ENCODE measurements at regions not wholly inside any gene's neighbourhood (a gene's known extent, or its start where the extent isn't known, plus 50 kb on each side); places are given as distances from the start of the nearest gene placed in this dataset.
"Not testable (repeated sequence)": the region's sequence is repeated elsewhere in the genome, so short reads cannot be mapped to it uniquely, and the experiment has no call there.

DNA sequence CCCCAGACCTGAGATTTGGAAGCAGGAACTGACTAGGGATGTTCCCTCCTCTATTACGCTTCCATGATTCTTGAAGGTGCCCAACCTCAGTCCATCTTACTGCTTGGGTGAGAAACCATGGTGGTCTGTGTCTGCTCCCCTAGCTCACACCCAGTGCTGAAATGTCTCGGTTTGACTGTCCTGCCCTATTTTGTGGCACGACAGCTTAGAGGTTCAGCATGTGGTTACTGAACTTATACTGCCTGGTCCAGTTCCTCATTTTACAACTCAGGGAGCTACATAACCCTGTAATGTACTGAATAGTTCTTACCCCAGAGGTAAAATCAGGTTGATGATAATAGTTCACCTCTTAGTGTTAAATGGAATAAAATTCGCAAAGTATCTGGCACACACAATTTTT is 203.1 kb downstream of the RBM46 start:
- Histone ChIP-seq H3K9me3 (no peaks in the 10 kb centered on the region), H3K4me1 (peaks cover 4% of the 10 kb centered on the region), H3K27me3 (no peaks in the 10 kb centered on the region), H3K27ac (no peak overlapping the region), H3K4me3 (no peak overlapping the region), H3K36me3 (ENCODE audit: low read depth, missing control alignments) (no peaks in the 10 kb centered on the region)
- TF ChIP-seq CTCF (IDR thresholded peaks at IDR 0.05), result no peak
- no peak for TF ChIP-seq POLR2A (IDR thresholded peaks at IDR 0.05)
- DNase-seq, result no peak
- intact Hi-C loops (cut with DNase I; ENCODE audit: low total_unique reads), result loop anchor here (10.0 kb wide), 1 partner anchor 391 kb away; the partner anchor contains the start of gene MAP9
- 89 to 90% methylated on average over 4 of the region's 4 CpGs for WGBS, 2 donors

DNA sequence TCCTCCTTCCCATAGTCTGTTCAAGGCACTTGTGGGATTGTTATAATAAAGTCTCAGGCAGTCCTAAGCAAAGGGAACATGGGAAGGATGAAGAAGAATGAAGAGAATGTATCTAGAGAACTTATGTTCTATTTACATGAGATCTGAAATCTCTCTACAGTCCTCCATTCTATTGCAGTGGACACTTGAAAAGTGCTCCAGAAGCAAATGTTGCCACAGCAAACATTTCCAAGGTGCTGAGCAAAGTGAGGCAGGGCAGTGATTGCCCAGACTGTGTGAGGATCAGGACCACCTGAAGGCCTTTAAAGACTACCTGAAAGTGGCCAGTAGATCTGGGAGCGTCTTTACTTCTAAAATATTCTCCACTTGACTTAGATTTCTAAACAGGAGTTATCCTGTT is 203.5 kb downstream of the RBM46 start:
- no peaks in the 10 kb centered on the region for H3K9me3 ChIP-seq
- WGBS, 2 donors, result 94 to 95% methylated on average over 1 of the region's 1 CpG

DNA sequence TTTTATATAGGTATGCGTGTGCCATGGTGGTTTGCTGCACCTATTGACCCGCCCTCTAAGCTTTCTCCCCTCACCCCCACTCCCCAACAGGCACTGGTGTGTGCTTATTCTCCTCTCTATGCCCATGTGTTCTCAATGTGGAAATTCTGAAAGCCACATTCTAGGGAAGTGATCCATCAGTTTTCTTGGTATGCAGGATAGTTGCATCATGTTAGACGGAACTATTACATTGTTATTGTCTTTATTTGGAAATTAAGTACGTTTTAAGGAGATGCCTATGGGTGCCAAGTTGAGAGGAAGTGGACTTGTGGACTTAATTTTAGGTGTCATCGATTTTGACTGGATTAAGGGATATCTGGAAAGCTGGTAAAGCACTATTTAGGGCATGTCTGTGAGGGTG is 204.6 kb downstream of the RBM46 start:
- H3K27ac ChIP-seq, result no peak overlapping the region
- WGBS, 2 donors, result 76 to 94% methylated on average over 5 of the region's 5 CpGs
- peaks cover 4% of the 10 kb centered on the region for H3K4me1 ChIP-seq
- no peaks in the 10 kb centered on the region for H3K9me3 ChIP-seq
- no peaks in the 10 kb centered on the region for H3K27me3 ChIP-seq
- intact Hi-C loops (cut with DNase I; ENCODE audit: low total_unique reads), result loop anchor here (10.0 kb wide), 1 partner anchor 389 kb away; the partner anchor contains the start of gene MAP9
- TF ChIP-seq CTCF (IDR thresholded peaks at IDR 0.05) (no peak), POLR2A (IDR thresholded peaks at IDR 0.05) (no peak)
- no peak for DNase-seq
- H3K4me3 ChIP-seq, result no peak overlapping the region
- no peaks in the 10 kb centered on the region for H3K36me3 ChIP-seq (ENCODE audit: low read depth, missing control alignments)

More for the DNA sequence above, 203.5 kb downstream of the RBM46 start:
- H3K4me3 ChIP-seq, result no peak overlapping the region
- H3K36me3 ChIP-seq (ENCODE audit: low read depth, missing control alignments), result no peaks in the 10 kb centered on the region
- no peak for DNase-seq
- no peaks in the 10 kb centered on the region for H3K27me3 ChIP-seq
- TF ChIP-seq POLR2A (IDR thresholded peaks at IDR 0.05) (no peak), CTCF (IDR thresholded peaks at IDR 0.05) (no peak)
- H3K27ac ChIP-seq, result no peak overlapping the region
- peaks cover 4% of the 10 kb centered on the region for H3K4me1 ChIP-seq
- intact Hi-C loops (cut with DNase I; ENCODE audit: low total_unique reads), result loop anchor here (10.0 kb wide), 1 partner anchor 390 kb away; the partner anchor contains the start of gene MAP9

DNA sequence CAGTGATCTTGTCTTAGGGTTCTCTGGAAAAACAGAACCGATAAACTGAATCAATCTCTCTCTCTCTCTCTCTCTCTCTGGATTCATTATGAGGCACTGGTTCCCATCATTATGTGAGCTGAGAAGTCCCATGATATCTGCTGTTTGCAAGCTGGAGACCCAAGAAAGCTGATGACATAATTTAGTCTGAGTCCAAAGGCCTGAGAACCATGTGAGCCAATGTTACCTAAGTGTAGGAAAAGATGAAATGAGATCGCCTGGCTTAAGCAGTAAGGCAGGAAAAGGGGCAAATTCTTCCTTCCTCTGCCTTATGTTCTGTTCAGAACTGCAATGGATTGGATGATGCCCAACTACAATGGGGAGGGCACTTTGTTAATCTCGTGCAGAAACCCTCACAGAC is 207.4 kb downstream of the RBM46 start:
- no peak overlapping the region for H3K27ac ChIP-seq
- no peak overlapping the region for H3K4me3 ChIP-seq
- no peak for DNase-seq
- intact Hi-C loops (cut with DNase I; ENCODE audit: low total_unique reads), result loop anchor here (10.0 kb wide), 1 partner anchor 386 kb away; the partner anchor contains the start of gene MAP9
- no peaks in the 10 kb centered on the region for H3K9me3 ChIP-seq
- no peaks in the 10 kb centered on the region for H3K27me3 ChIP-seq
- 71 to 87% methylated on average over 3 of the region's 3 CpGs for WGBS, 2 donors
- TF ChIP-seq CTCF (IDR thresholded peaks at IDR 0.05) (no peak), POLR2A (IDR thresholded peaks at IDR 0.05) (no peak)
- H3K4me1 ChIP-seq, result no peaks in the 10 kb centered on the region
- H3K36me3 ChIP-seq (ENCODE audit: low read depth, missing control alignments), result no peaks in the 10 kb centered on the region

- no peaks in the 10 kb centered on the region for H3K9me3 ChIP-seq
- no peak overlapping the region for H3K4me3 ChIP-seq
- H3K27ac ChIP-seq, result no peak overlapping the region
- intact Hi-C loops (cut with DNase I; ENCODE audit: low total_unique reads), result loop anchor here (10.0 kb wide), 1 partner anchor 385 kb away; the partner anchor contains the start of gene MAP9
- WGBS, 2 donors, result 78 to 79% methylated on average over 6 of the region's 6 CpGs
- no peak for DNase-seq
- H3K27me3 ChIP-seq, result no peaks in the 10 kb centered on the region
- H3K36me3 ChIP-seq (ENCODE audit: low read depth, missing control alignments), result no peaks in the 10 kb centered on the region
- TF ChIP-seq POLR2A (IDR thresholded peaks at IDR 0.05), result no peak
- TF ChIP-seq CTCF (IDR thresholded peaks at IDR 0.05), result no peak
- no peaks in the 10 kb centered on the region for H3K4me1 ChIP-seq
Measured at GRCh38 chr4:154989511-154989910, 208.4 kb downstream of the RBM46 start.

GRCh38 chr4:154997866-154998265 is 210.6 kb upstream of the NPY2R start:
- H3K27me3 ChIP-seq; H3K4me3 ChIP-seq; DNase-seq; H3K36me3 ChIP-seq (ENCODE audit: low read depth, missing control alignments); intact Hi-C loops (cut with DNase I; ENCODE audit: low total_unique reads); H3K4me1 ChIP-seq; H3K9me3 ChIP-seq: not testable (repeated sequence)
- 70 to 74% methylated on average over 5 of the region's 5 CpGs for WGBS, 2 donors
- H3K27ac ChIP-seq, result peak overlapping the region; percentile 29 to 70
